Osteoblast (primary cell): ENCODE measurements at regions not wholly inside any gene's neighbourhood (a gene's known extent, or its start where the extent isn't known, plus 50 kb on each side); places are given as distances from the start of the nearest gene placed in this dataset.
A peak's percentile ranks its signal among the peaks of the same experiment; 100 is the strongest.

Source experiments
- DNase-seq: peaks from one replicate; pipeline ENCODE4 v3.0.0; 2011; ENCODE audit warnings: low spot score, mixed read lengths; ENCODE audit not compliant: insufficient read length; ENCODE audit errors: missing footprints
- H2AFZ ChIP-seq: 2 replicates; pipeline ENCODE4 v1.6.0; 2011; ENCODE audit warnings: mild to moderate bottlenecking, low read length
- H3K27ac ChIP-seq: 2 replicates; pipeline ENCODE4 v1.5.1; 2011; ENCODE audit warnings: mild to moderate bottlenecking, low read depth, low read length, moderate library complexity
- H3K27me3 ChIP-seq: 2 replicates; pipeline ENCODE4 v1.6.0; 2012; ENCODE audit warnings: mild to moderate bottlenecking, control low read depth, inconsistent platforms, low read length, moderate library complexity; ENCODE audit not compliant: insufficient read depth
- H3K36me3 ChIP-seq: 2 replicates; pipeline ENCODE4 v1.5.1; 2011; ENCODE audit warnings: mild to moderate bottlenecking, low read length, control low read depth, moderate library complexity; ENCODE audit not compliant: insufficient read depth
- H3K4me1 ChIP-seq: 2 replicates; pipeline ENCODE4 v1.5.1; 2011; ENCODE audit warnings: mild to moderate bottlenecking, low read length, control low read depth, moderate library complexity; ENCODE audit not compliant: insufficient read depth
- H3K4me2 ChIP-seq: 2 replicates; pipeline ENCODE4 v1.6.0; 2011; ENCODE audit warnings: mild to moderate bottlenecking, low read length; ENCODE audit not compliant: insufficient read depth
- H3K4me3 ChIP-seq: fragments of 200-600 bp; sonication (generic); 3 replicates; pipeline ENCODE4 v1.5.1; 2012; ENCODE audit warnings: mild to moderate bottlenecking, low read length, inconsistent platforms; ENCODE audit not compliant: insufficient read depth
- H3K79me2 ChIP-seq: 2 replicates; pipeline ENCODE4 v1.6.0; 2012; ENCODE audit warnings: mild to moderate bottlenecking, low read length, control low read depth, inconsistent platforms; ENCODE audit not compliant: insufficient read depth
- H3K9me3 ChIP-seq: 2 replicates; pipeline ENCODE4 v1.5.1; 2011; ENCODE audit warnings: low read depth, low read length, control low read depth
- H4K20me1 ChIP-seq: 2 replicates; pipeline ENCODE4 v1.6.0; 2012; ENCODE audit warnings: mild to moderate bottlenecking, low read length, control low read depth; ENCODE audit not compliant: insufficient read depth
- TF ChIP-seq, protein P1 (sequence below): IDR thresholded peaks from 2 replicates; pipeline ENCODE4 v1.5.1; 2011; ENCODE audit warnings: mild to moderate bottlenecking, low read depth, low read length, moderate library complexity; ENCODE audit errors: extremely low read depth

DNA sequence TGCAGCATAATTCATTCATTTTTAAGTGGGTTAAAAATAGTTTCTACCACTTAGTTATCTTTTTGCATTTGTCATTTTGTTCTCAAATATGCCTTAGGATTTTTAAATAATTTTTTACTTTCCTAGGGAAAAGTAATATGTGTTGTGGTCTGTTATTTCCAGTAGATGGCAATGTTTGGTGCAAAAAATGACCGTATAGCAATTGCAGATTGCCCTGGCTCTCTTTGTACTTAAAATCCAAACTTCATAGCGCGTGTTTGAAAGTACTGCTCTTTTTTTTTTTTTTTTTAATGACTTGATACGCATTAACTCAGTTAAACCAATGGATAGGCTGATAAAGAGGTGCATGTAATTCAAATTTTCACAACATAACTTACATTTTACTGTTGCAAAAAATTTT is 74.4 kb upstream of the RBMX start:
- no peak overlapping the region for H2AFZ ChIP-seq
- no peaks in the 10 kb centered on the region for H3K4me1 ChIP-seq
- H4K20me1 ChIP-seq, result peaks cover 2% of the 10 kb centered on the region
- no peak overlapping the region for H3K4me3 ChIP-seq
- H3K79me2 ChIP-seq, result no peaks in the 10 kb centered on the region
- H3K9me3 ChIP-seq, result no peaks in the 10 kb centered on the region
- DNase-seq, result peak; percentile 68
- TF ChIP-seq, protein P1, sequence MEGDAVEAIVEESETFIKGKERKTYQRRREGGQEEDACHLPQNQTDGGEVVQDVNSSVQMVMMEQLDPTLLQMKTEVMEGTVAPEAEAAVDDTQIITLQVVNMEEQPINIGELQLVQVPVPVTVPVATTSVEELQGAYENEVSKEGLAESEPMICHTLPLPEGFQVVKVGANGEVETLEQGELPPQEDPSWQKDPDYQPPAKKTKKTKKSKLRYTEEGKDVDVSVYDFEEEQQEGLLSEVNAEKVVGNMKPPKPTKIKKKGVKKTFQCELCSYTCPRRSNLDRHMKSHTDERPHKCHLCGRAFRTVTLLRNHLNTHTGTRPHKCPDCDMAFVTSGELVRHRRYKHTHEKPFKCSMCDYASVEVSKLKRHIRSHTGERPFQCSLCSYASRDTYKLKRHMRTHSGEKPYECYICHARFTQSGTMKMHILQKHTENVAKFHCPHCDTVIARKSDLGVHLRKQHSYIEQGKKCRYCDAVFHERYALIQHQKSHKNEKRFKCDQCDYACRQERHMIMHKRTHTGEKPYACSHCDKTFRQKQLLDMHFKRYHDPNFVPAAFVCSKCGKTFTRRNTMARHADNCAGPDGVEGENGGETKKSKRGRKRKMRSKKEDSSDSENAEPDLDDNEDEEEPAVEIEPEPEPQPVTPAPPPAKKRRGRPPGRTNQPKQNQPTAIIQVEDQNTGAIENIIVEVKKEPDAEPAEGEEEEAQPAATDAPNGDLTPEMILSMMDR, result peak; percentile 59
- H3K4me2 ChIP-seq, result no peak overlapping the region
- no peaks in the 10 kb centered on the region for H3K27me3 ChIP-seq
- H3K36me3 ChIP-seq, result no peaks in the 10 kb centered on the region
- no peak overlapping the region for H3K27ac ChIP-seq

DNA sequence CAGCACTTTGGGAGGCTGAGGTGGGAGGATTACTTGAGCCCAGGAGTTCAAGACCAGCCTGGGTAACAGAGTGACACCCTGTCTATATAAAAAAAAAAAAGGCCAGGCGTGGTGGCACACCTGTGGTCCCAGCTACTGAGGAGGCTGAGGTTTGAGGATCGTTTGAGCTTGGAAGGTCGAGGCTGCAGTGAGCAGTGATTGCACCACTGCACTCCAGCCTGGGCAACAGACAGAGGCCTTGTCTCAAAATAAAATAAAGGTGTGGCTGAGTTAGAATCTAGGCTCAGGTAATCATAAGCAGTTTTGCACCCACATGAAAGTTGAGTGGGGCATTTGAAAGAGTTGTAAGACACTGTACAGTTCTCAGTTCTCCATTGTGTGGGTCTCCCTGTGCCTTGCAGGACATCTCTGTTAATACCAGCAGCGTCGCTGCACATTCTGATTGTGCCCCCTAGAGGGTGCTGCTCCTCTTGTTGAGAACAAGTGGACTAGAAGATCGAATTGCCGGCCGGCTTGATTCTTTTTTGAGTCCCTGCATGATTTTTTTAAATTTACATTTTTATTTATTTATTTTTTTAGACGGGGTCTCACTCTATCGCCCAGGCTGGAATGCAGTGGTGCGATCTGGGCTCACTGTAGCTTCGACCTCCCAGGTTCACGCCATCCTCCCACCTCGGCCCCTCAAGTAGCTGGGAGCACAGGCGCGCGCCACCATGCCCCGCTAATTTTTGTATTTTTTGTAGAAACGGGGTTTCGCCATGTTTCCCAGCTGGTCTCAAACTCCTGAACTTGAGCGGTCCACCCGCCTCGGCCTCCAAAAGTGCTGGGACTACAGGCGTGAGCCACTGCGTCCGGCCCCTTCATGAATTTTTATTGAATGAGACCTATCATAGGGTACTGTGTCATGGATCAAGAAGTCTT is 73.6 kb upstream of the RBMX start:
- Histone ChIP-seq H3K79me2 (no peaks in the 10 kb centered on the region), H4K20me1 (peaks cover 2% of the 10 kb centered on the region), H3K9me3 (no peaks in the 10 kb centered on the region), H3K4me2 (no peak overlapping the region), H3K4me1 (no peaks in the 10 kb centered on the region), H3K27me3 (no peaks in the 10 kb centered on the region), H3K27ac (no peak overlapping the region), H3K36me3 (no peaks in the 10 kb centered on the region), H3K4me3 (no peak overlapping the region), H2AFZ (no peak overlapping the region)
- TF ChIP-seq, protein P1, result peak; percentile 71
- DNase-seq, result peak; percentile 44

DNA sequence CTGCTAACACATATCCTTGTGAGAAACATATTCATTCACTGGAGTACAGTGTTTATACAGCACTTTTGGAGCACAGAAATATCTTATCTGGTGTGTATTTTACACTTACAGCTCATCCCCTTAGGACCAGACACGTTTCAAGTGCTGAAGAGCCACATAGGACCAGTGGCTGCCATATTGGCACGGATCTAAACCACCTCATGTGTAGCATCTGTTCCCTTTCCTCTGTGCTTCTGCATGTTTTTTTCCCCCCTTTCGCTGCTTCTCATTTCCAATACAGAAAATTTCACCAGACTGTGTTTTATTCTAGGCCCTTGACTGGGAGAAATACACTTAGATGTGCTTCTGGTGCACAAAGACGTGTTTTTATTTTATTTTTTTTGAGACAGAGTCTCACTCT is 69.7 kb upstream of the RBMX start:
- Histone ChIP-seq H3K4me1 (no peaks in the 10 kb centered on the region), H3K4me2 (no peak overlapping the region), H4K20me1 (no peaks in the 10 kb centered on the region), H3K27me3 (no peaks in the 10 kb centered on the region), H3K36me3 (no peaks in the 10 kb centered on the region), H3K27ac (no peak overlapping the region), H3K4me3 (no peak overlapping the region), H3K9me3 (no peaks in the 10 kb centered on the region), H2AFZ (no peak overlapping the region), H3K79me2 (no peaks in the 10 kb centered on the region)
- no peak for DNase-seq
- TF ChIP-seq, protein P1, result no peak
